ENCODE measurements at regions not wholly inside any gene's neighbourhood (a gene's known extent, or its start where the extent isn't known, plus 50 kb on each side); places are given as distances from the start of the nearest gene placed in this dataset.

DNA sequence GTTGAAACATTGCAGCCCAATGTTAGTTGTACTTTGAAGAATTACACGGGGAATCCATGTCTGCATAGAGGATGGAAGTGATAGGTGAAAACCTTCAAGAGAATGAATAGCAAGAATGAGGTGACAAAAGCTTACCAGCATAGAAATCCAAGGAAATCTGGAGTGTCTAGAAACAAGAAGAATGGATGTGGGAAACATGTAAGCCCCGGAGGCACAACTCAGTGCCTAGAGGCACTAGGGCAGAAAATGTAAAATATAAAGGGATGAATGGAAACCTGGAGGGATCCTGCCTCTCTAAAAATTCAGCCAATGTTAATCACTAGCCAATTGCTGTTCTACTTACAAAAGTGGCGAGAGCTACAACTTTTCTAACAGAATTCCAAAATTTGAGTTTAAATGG is 619.0 kb downstream of the TBL1XR1 start:
- TF ChIP-seq, protein P1, sequence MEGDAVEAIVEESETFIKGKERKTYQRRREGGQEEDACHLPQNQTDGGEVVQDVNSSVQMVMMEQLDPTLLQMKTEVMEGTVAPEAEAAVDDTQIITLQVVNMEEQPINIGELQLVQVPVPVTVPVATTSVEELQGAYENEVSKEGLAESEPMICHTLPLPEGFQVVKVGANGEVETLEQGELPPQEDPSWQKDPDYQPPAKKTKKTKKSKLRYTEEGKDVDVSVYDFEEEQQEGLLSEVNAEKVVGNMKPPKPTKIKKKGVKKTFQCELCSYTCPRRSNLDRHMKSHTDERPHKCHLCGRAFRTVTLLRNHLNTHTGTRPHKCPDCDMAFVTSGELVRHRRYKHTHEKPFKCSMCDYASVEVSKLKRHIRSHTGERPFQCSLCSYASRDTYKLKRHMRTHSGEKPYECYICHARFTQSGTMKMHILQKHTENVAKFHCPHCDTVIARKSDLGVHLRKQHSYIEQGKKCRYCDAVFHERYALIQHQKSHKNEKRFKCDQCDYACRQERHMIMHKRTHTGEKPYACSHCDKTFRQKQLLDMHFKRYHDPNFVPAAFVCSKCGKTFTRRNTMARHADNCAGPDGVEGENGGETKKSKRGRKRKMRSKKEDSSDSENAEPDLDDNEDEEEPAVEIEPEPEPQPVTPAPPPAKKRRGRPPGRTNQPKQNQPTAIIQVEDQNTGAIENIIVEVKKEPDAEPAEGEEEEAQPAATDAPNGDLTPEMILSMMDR (IDR thresholded peaks at IDR 0.05; ENCODE audit: borderline replicate concordance, extremely low read depth, low read length, poor library complexity, severe bottlenecking), result no peak
- TF ChIP-seq EZH2 (IDR thresholded peaks at IDR 0.05; ENCODE audit: borderline replicate concordance, low read depth, low read length, severe bottlenecking), result no peak
